GM18498 (cell line): ENCODE measurements at regions not wholly inside any gene's neighbourhood (a gene's known extent, or its start where the extent isn't known, plus 50 kb on each side); places are given as distances from the start of the nearest gene placed in this dataset.
A peak's percentile ranks its signal among the peaks of the same experiment; 100 is the strongest.

Experiments used
- ATAC-seq: cut with Tn5 transposase; IDR thresholded peaks from one replicate; pipeline ENCODE4 v1.9.1; 2021; ENCODE audit warnings: mild to moderate bottlenecking, moderate library complexity; ENCODE audit not compliant: unreplicated experiment

DNA sequence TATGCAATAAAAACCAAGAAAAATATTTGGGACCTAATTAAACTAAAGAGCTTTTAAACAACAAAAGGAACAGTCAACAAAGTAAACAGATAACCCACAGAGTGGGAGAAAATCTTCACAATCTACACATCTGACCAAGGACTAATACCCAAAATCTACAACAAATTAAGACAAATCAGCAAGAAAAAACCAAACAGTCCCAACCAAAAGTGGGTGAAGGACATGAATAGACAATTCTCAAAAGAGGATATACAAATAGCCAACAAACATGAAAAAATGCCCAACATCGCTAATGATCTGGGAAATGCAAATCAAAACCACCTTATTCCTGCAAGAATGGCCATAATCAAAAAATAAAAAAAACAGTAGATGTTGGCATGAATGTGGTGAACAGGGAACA is 250.1 kb downstream of the C1D start:
- no peak for ATAC-seq

DNA sequence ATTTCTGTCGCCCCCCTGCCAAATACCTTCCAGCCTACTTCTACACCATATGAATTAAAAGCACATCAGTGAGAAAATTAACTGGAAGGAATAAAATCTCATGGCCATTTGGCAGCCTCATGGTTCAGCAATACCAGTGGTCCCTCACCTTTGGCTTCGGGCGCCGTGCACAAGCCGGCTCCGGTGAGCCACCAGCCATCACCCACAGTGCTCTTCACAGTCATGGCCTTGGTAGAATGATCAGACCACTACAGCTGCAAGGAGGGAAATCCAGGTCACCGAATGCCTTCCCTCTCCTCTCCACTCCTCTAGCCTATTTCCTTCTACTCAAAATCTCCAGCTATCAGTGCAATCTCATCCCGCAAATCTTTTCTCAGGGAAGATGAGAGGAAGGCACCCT is 239.1 kb downstream of the C1D start:
- ATAC-seq, result no peak

DNA sequence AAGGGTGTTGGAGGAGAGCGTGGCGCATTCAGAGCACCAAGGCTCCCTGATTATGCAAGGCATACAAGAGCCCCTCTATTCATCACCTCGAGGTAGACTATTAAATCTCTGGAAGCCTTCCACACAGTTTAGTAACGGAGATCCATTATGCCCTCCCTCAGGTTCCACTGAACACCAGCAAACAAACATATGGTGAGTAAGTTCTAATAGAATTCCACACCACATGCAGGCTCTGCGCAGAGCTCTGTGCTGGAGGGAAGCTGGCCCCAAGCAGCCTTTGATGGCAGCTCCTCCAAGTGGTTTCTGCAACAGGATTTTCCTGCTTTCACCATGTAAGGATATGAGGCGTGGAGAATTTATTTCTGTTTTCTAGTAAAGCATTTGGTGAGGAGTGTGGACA is 238.6 kb downstream of the C1D start:
- ATAC-seq, result no peak

DNA sequence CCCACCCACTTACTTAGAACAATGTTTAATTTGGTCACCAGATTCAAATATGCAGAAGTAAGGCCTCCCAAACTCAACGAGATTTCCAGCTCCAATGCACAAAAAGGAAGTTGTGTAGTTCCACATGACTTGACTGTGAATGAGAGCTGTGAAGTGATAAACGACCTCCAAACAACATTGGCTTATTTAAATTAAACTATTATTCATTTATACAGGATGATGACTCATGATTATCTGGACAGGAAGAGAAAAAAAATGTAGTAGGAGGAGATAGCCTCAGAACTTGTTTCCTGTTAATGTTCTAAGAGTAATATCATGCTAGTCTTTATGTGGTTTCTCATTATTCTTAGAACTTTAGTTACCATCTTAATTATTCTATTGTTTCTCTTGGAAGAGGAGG is 237.3 kb downstream of the C1D start:
- ATAC-seq, result no peak

DNA sequence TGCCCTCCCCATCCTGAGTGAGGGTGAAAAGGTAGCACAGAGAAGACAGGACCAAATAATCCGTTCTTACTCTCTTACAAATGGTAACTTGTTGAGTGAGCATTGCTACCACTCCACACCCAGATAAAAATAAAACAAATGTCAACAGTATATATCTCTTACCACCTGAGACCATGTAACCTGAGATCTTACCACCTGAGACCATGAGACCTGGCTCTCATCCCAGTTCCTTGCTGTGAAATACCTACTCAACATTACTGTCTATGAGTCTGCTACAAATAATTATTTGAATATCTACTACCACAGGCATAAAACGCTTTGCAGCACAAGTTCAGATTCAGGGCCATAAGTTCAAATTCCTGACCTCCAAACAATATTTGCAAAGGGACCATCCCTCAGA is 234.7 kb downstream of the C1D start:
- ATAC-seq, result no peak

DNA sequence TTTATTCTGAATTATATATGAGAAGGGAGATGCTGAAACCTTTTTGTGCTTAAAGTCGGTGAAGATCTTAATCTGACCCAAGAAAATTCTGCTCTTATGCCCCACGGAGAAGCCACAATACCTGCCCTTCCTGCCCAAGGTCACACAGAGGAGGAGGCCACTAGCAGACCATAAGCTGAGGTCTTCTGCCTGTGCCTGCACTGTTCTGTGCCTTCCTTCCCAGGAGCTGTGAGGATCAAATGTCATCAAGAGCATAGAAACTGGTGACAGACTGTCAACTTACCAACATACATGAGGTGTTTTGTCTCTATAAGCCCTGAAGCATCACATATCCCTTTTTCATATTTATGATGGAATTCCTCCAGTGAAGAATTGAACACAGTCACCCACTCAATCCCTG is 233.3 kb downstream of the C1D start:
- ATAC-seq, result no peak

DNA sequence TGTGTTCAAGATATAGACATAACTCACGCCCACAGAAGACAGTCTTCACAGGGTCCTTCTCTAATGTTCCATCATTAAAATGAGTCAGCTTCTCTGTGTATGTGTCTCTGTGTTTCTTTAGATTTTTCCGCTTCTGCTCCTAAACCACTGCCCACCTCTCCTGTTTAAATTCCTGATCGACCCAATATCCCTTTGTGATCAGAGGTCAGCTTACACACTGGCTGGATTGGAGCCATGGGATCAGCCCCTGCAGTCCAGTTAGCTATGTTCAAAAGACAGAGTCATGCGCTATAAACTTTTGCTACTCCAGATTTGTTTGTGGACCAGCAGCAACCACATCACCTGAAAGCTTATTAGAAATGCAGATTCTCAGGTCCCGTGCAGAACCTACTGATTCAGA is 229.2 kb downstream of the C1D start:
- ATAC-seq, result no peak

DNA sequence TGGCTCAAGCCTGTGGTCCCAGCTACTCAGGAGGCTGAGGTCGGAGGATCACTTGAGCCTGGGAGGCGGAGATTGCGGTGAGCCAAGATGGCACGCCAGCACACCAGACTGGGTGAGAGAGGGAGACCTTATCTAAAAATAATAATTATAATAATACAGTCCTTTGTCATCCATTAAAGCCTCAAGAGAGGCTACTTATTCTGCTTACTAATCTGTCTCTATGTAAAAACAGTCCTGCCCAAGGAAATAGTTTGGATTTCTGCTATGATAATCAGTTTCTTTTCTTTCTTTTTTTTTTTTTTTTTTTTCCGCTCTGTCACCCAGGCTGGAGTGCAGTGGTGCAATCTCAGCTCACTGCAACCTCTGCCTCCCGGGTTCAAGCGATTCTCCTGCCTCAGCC is 228.3 kb downstream of the C1D start:
- ATAC-seq, result no peak

DNA sequence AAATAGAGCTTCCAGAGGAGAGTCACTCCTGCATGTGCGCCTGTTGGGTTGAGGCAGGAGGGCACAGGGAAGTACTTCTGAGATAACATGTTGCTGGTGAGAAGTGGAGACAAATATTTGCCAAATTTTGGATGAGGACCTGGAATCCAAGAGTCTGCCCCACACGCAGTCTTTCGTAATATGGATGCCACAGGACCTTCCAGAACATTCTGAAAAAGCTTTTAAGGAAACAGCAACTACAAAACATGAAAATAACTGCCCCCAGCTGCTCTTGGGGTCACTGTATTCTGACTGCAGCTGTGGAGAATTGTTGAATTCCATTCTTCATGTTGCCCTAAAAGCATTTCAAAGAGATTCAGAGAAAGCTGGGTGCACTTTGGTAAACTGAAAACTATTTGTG is 227.5 kb downstream of the C1D start:
- ATAC-seq, result no peak

DNA sequence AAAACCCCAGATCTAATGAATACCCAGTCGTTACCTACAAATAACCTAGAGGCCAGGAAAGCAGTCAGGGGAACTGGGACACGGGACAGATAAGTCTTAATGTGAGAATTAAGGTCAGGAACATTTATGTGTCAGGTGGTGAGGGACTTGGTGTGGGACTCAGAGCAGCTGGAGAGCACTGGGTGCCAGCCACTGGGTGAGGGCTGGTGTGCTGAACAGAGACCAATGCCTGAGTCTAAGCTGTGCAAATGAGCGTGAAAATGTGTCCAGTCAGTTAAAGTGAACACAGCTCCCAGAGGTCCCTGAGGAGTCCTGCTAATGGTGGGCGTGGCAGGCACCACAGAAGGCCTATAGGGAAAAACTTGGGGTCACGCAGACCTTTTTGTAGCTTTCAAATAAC is 225.9 kb downstream of the C1D start:
- ATAC-seq, result no peak

DNA sequence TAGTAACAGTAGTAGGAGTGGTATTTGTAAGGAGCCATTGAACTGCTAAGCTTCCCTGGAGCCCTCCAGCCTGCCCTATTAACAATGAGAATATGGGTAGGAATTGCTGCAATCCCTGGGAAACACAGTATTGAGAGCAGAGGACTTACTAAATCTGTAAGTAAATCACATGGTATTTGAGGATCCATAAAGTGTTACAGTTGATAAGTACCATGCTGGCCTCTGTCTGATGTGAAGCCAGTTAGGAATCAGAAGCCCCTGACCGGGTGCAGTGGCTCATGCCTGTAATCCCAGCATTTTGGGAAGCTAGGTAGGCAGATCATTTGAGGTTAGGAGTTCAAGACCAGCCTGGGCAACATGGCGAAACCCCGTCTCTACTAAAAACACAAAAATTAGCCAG is 224.6 kb downstream of the C1D start:
- ATAC-seq, result no peak

DNA sequence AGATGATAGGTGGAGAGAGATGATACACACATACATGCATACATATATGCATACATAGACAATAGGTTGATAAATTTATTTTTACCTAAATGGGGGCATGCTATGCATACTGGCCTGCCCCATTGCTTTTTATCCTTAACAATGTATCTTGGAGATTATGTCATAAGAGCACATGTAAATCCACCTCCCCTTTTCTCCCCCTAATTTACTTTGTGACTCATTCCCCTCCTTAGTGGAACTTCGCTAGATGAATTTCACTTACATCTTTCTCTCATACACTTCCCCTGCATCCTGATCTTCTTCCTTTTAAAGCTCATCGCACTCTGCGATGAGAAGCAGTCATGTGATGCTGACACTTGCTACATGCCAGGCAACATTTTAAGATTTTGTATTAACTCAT is 223.6 kb downstream of the C1D start:
- ATAC-seq, result no peak

DNA sequence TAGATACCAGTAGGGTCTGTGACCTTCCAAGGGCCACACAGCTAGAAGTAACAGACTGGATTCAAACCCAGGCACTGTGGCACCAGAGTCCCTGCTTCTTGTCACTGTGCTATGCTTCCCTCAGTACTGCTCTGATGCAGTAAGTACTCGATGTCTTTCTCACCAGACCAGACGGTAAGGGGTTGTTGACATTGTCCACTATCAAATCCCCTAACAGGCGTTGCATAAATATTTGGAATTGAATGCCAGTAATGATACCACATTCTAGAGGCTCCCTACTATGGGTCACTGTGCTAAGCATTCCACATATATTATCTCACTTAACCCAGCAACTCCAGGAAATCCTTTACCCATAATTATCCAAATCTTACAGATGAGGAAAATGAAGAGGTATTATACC is 223.1 kb downstream of the C1D start:
- ATAC-seq, result no peak

DNA sequence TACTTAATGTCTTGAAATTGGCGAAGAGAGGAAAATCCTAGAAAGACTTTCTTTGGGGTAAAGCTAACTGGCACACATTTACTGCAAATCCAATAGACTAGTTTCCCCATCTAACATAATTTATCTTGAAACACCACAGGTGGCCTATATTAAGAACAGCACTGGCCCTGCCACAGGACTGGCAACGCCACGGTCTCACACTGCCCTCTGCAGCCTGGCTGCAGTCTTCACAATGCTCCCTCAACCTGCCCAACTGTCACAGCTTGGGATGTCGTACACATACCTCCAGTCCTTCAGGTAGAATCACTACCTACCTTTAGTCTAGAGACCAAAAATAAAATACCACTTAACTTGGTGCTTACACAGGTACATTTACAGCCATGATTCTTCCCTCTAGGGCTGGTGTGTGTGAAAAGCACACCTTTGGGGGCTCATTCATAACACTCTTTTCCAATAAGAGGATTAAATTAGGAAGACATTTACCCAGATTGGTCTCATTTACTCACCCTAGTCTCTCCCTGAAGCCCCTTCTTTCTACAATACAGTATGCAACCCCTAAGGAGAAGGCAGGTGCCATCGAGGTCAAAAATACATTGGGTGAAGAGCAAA is 222.2 kb downstream of the C1D start:
- ATAC-seq, result no peak

DNA sequence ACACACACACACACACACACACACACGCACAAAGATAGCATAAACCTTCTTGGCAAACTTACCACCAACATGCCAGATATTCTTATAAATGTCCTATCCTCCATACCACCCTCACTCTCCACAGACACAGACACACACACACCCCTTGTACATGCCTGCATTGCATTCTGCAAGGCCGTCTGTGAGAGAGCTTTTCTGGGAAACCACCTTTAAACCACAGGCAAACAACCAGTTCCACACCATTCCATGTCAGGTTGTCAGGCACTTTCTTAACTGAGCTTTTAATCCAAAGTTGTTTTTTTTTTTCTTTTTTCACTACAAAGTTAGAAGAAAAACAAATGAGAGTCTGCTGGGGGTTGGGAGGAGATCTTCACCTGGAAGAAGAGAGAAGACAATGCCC is 221.1 kb downstream of the C1D start:
- no peak for ATAC-seq

DNA sequence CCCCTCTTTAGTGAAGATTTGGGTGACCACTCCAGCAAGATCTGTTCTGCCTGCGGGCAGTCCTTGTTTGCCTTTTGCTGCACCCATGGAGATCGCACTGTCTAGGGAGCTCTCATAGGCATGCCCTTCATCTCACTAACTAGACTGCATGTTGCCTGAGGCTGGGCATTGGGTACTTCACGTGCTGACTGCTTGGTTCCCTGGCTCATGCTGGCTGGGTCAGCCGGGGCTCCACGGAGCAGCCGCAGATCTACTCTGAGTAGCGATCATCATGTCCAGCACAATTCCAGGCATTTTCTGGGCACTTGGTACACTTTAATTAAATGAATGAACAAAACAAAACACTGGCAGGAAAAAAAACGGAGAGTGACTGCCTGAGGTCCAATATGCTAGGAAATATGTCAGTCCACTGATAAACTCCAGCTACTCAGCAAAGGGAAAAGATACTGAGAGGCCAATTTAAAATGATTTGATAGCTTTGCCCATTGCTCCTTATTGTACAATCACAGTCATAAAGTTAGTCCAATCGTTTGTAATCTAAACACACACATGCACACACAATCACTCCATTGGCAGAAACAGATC is 220.3 kb downstream of the C1D start:
- ATAC-seq, result no peak

DNA sequence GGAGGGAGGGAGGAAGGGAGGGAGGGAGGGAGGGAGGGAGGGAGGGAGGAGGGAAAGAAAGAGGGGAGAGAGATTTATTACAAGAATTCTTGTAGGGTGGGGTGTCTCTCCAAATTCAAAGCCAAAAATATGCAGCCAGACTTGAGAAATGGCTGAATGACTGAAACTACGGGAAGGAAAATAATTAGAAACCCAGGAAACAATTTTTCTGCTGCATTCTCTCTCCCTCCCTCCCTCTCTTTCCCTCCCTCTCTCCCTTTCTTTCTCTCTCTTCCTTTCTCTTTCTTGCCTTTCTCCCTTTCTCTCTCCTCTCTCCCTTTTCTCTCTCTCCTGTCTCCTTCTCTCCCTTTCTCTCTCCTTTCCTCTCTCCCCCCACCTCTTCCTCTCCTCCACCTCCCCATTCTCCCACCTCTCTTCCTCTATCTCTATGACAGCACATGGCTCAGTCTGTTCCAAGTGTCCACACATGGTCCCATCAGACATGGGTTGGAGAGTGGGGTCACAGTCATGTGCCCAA is 218.7 kb downstream of the C1D start:
- no peak for ATAC-seq

DNA sequence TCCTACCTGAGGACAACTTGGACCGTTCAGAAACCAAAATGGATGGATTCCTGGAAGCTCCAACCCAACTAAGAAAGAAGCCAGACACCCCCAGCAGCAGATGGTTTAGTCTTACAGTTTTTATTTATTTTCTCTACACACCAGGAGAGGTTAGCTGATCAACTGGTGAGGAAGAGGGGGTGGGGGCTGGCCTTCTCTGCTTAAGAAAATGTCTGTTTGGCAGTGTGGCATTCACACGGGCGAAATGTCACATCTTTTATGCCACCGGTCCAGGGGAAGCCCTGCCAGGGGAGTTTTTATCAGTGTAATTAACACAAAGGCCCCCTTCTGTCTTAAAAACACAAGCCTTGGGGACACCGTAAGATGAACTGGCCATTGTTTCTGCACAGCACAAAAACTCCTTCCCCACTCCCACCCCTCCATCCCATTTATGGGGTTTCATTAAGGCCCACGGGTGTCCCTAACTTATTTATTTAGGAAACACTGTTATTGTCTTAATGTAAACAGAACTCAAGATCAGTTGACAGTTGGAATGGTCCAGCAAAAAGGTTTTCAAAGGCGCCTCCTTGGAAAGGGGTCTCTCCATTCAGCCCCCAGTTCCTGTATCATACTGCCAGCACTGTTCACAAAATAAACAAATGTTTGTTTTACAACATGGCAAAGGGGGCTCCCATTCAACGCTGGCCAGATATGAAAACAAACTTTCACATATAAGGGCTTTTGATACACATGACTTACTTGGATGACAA is 217.0 kb downstream of the C1D start:
- ATAC-seq, result no peak

DNA sequence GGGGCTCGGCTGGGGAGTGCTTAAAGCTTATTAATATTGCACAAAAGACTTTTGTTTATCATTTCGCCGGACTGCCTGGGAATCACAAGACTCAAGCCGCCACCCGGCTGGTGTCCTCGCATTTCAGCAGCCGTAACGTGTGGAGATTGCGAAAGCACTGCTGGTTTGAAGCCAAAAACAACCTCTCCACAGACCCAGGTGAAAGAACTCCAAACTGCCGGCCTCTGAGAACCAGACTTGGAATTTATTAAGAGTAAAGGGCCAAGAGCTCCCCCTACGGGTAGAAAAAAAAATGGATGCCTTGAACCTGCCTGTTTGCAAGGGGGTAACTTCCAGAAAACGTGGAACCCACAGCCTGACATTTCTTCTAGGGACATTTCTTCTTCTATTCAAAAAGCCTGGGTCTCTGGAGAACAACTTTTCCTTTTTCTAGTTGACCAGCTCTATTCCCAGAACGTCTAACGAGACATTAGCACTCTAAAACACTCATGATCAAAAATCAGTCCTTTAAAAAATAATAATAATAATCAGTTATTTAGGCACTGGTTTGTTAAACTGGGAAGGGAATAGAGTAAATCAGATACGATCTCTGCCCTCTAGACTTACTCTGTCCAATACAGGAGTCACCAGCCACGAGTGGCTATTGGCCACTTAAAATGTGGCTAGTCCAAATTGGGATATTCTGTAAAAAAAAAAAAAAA is 216.3 kb downstream of the C1D start:
- ATAC-seq, result peak; percentile 71

DNA sequence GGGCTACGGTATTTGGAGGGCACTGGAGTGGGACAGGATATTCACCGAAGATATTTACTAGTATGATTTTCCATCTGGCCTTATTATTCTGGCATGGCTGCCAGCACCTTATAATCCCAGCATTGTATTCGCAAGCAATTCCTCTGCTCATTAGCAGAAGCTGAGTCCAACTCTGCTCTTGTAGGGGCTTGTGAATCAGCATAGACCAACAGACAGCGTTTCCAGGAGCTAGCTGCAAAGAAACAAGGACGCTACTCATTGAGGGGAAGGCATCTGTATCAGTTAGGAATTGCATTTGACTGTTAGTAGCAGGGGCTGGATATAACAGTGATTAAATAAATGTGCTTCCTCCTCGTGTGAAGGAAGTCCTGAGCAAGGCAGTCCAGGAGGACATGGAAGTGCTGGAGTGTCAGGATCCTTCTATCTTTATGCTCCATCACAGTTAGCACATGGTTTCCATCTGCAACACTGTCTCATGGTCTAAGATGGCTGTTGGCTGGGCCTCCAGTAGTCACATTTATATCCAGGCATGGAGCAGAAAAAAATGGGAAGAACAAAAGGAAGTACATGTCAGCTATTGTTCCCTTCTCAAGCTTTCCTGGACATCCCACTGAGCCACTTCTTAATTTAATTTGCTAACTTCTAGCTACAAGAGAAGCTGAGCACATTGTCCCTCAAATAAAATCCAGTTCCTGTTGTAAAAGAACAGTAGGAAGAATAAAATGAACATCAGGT is 214.1 kb downstream of the C1D start:
- ATAC-seq, result no peak

DNA sequence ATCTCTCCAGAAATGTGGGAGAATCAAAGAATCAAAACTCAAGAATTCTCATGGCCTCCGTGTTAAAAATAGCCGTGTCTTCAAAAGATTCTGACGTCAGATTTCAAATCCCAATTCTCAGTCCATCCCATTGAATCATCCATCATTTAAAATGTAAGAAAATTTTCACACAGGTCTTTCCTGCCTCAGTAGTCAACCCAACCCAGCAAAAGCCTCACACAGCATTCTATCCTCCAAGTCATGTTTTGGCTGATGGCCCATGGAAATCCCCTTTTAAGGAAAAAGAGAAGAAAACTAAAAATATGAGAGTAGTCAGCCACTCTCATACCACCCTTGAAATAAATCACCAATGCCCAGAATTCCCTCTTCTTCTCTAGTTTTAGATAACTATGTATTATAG is 211.8 kb downstream of the C1D start:
- no peak for ATAC-seq
